Duodenal mucosa (tissue), 2 donors: ENCODE measurements at regions not wholly inside any gene's neighbourhood (a gene's known extent, or its start where the extent isn't known, plus 50 kb on each side); places are given as distances from the start of the nearest gene placed in this dataset.
"Not testable (repeated sequence)": the region's sequence is repeated elsewhere in the genome, so short reads cannot be mapped to it uniquely, and the experiment has no call there.

Source experiments
- H3K27ac ChIP-seq: one replicate; pipeline ENCODE4 v1.7.0; 2013; ENCODE audit warnings: low read depth, low read length
- H3K27me3 ChIP-seq, 2 donors: one replicate each; pipeline ENCODE4 v1.7.0; 2013; ENCODE audit warnings: low read length in 2 of 2, control low read depth in 1 of 2; ENCODE audit not compliant: insufficient read depth in 2 of 2, control insufficient read depth in 1 of 2
- H3K36me3 ChIP-seq, 2 donors: one replicate each; pipeline ENCODE4 v1.7.0; 2013; ENCODE audit warnings: low read length in 2 of 2, control low read depth in 1 of 2; ENCODE audit not compliant: insufficient read depth in 2 of 2, control insufficient read depth in 1 of 2
- H3K4me1 ChIP-seq, 2 donors: one replicate each; pipeline ENCODE4 v1.7.0; 2013; ENCODE audit warnings: low read length in 2 of 2, control low read depth in 1 of 2; ENCODE audit not compliant: insufficient read depth in 2 of 2, control insufficient read depth in 1 of 2
- H3K4me3 ChIP-seq, 2 donors: one replicate each; pipeline ENCODE4 v1.7.0; 2013; ENCODE audit warnings: low read length in 2 of 2, low read depth in 1 of 2
- H3K9ac ChIP-seq, 2 donors: one replicate each; pipeline ENCODE4 v1.7.0; 2013; ENCODE audit warnings: low read length in 2 of 2, low read depth in 1 of 2
- H3K9me3 ChIP-seq, 2 donors: one replicate each; pipeline ENCODE4 v1.7.0; 2013; ENCODE audit warnings: low read length in 2 of 2, control low read depth in 1 of 2; ENCODE audit not compliant: control insufficient read depth in 1 of 2

DNA sequence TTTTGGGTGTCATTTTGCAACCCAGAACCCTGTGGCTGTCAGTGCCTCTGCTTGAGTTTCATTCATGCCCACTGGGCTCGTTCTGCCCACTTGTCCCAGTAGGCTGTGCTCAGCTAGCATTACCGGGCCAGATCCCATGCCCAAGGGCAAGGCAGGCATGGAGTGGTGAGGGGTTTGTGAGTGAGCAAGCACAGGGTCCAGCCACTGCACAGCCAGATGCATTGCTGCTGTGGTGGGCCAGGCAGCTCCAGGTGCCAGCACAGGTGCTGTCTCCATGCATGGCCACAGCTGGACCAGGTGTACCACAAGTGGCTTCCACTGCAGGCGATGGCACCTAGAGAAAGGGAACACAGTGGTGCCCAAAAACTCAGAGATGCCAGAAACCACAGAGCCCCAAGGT is 1671.2 kb downstream of the OLFM4 start:
- Histone ChIP-seq H3K27ac (no peak overlapping the region), H3K4me1 (no peaks in the 10 kb centered on the region), H3K4me3 (no peak overlapping the region)

DNA sequence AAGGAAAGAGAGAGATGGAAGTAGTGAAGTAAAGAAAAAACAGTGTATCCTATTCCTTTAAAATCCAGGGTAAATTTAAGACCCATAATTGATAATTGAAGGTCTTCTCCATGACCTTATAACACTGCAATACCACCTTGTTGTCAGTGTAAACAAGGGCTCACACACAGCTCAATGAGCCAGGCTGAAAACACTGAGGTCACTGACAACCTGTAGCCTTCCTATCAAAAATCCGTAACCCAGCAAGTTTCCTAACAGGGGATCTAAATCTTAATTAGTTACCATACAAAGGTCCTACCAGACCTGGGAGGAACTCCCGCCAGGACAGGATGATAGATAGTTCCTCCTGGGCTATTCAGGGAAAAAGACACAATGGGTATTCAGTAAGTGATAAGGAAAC is 1677.1 kb downstream of the OLFM4 start:
- H3K9ac ChIP-seq = no peak overlapping the region
- H3K9me3 ChIP-seq = peaks cover 0 to 4% of the 10 kb centered on the region in 2 donors
- no peaks in the 10 kb centered on the region for H3K27me3 ChIP-seq
- no peaks in the 10 kb centered on the region for H3K4me1 ChIP-seq
- H3K36me3 ChIP-seq = no peaks in the 10 kb centered on the region
- H3K27ac ChIP-seq = no peak overlapping the region
- no peak overlapping the region for H3K4me3 ChIP-seq

More for the DNA sequence above, 1671.2 kb downstream of the OLFM4 start:
- H3K9ac ChIP-seq = no peak overlapping the region
- H3K36me3 ChIP-seq = no peaks in the 10 kb centered on the region
- peaks cover 0 to 15% of the 10 kb centered on the region in 2 donors for H3K9me3 ChIP-seq
- no peaks in the 10 kb centered on the region for H3K27me3 ChIP-seq

DNA sequence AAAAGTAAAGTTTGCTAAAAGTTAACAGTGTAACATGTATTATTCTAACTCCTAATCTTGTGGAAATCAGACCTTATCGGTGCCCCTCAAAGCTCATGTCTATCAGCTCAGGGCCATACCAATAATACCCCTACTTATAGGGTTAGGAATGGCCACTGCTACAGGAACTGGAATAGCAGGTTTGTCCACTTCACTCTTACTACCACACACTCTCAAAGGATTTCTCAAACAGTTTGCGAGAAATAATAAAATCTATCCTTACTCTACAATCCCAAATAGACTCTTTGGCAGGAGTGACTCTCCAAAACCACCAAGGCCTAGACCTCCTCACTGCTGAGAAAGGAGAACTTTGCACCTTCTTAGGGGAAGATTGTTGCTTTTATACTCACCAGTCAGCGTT is 1677.7 kb downstream of the OLFM4 start:
- Histone ChIP-seq H3K4me1 (no peaks in the 10 kb centered on the region), H3K36me3 (no peaks in the 10 kb centered on the region), H3K27ac (no peak overlapping the region), H3K27me3 (no peaks in the 10 kb centered on the region), H3K9ac (no peak overlapping the region), H3K9me3 (peaks cover 0 to 4% of the 10 kb centered on the region in 2 donors), H3K4me3 (no peak overlapping the region)

DNA sequence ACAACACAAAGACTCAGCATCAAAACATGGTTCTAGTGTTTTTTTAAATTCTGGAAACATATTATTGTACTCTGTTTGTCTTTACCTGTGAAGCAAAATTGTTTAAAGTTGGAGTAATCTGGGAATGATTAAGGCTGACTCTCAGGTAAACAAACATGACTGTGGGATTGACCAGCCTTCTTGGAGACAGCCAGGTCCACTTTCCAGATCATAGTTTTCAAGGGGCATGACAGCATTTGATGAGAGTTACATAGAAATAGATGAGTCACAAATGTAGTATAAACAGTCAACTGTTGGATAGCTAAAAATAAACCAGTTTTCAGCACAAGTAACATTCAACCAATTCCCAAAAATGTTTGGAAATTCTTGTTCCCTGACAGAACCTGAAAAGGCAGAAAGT is 1680.9 kb downstream of the OLFM4 start:
- Histone ChIP-seq H3K9ac (no peak overlapping the region), H3K4me1 (no peaks in the 10 kb centered on the region), H3K27me3 (no peaks in the 10 kb centered on the region), H3K36me3 (no peaks in the 10 kb centered on the region), H3K27ac (no peak overlapping the region), H3K9me3 (peaks cover 3 to 4% of the 10 kb centered on the region in 2 donors), H3K4me3 (no peak overlapping the region)

DNA sequence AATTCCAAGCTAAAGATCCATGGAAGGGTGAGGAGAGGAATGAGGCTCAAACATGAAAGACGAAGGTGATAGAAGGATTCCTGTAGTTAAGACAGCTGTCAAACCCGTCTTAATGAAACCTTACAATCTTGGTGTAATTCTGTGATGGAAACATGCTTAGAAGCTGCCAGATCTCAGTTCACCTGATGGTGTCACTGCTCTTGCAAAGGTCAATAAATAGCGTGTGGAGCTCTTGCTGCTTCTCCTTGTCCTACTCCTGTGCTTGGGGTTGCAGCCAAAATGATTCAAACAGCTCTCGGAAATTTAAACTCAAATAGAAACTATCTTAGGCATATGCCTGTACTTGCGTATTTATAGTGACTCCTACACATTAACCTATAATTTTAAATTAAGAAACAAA is 1705.0 kb downstream of the OLFM4 start:
- no peak overlapping the region for H3K27ac ChIP-seq
- no peak overlapping the region for H3K4me3 ChIP-seq
- H3K4me1 ChIP-seq = no peaks in the 10 kb centered on the region
- no peaks in the 10 kb centered on the region for H3K36me3 ChIP-seq
- no peak overlapping the region for H3K9ac ChIP-seq
- H3K9me3 ChIP-seq = no peaks in the 10 kb centered on the region
- no peaks in the 10 kb centered on the region for H3K27me3 ChIP-seq

DNA sequence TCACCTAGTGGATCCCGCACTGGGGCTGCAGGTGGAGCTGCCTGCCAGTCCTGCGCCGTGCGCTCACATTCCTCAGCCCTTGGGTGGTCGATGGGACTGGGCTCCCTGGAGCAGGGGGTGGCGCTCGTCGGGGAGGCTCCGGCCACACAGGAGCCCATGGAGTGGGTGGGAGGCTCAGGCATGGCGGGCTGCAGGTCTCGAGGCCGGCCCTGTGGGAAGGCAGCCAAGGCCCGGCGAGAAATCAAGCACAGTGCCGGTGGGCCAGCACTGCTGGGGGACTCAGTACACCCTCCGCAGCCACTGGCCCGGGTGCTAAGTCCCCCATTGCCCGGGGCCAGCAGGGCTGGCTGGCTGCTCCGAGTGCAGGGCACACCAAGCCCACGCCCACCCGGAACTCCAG is 1708.6 kb downstream of the OLFM4 start:
- not testable (repeated sequence) for H3K9me3 ChIP-seq, H3K27me3 ChIP-seq, H3K4me1 ChIP-seq, H3K9ac ChIP-seq, H3K4me3 ChIP-seq, H3K27ac ChIP-seq, H3K36me3 ChIP-seq

DNA sequence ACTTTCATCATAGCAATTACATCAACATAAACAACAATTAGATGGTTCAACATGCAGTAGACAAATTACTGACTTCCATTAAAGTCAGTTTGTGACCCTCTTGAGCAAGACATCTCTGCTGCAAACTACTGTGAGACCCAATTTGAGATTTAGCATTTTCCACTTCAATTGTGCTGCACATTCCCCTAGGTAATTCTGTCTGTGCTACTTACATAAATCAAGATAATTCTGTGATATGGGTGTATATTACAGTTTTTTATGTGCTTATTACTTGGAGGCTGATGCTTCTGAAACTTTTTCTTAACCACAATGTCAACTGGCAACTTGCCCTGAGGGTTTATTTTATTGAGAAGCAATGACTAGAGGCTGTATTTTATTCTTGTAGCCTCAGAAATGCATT is 1714.4 kb downstream of the OLFM4 start:
- Histone ChIP-seq H3K27me3 (no peaks in the 10 kb centered on the region), H3K4me3 (no peak overlapping the region), H3K36me3 (no peaks in the 10 kb centered on the region), H3K27ac (no peak overlapping the region), H3K4me1 (no peaks in the 10 kb centered on the region), H3K9ac (no peak overlapping the region), H3K9me3 (no peaks in the 10 kb centered on the region)

DNA sequence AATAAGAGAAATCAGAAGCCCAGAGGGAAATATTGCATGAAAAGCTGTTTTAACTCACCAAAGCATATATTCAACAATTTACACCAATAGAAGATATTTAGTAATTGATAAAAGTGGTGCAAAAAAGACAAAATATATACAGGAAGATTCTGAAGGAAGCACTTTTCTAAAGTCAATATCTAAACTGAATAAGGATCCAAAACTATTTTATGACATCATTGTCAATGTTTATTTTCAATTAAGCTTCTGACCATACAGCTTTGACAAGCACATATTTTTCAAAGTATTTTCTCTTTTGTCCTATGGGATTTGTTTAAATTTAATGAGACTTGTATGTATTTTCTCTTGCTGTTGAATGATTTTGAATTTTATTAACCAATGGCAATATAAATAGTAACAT is 1716.1 kb downstream of the OLFM4 start:
- Histone ChIP-seq H3K27ac (no peak overlapping the region), H3K9ac (no peak overlapping the region), H3K4me1 (no peaks in the 10 kb centered on the region), H3K9me3 (no peaks in the 10 kb centered on the region), H3K36me3 (no peaks in the 10 kb centered on the region), H3K27me3 (no peaks in the 10 kb centered on the region), H3K4me3 (no peak overlapping the region)

DNA sequence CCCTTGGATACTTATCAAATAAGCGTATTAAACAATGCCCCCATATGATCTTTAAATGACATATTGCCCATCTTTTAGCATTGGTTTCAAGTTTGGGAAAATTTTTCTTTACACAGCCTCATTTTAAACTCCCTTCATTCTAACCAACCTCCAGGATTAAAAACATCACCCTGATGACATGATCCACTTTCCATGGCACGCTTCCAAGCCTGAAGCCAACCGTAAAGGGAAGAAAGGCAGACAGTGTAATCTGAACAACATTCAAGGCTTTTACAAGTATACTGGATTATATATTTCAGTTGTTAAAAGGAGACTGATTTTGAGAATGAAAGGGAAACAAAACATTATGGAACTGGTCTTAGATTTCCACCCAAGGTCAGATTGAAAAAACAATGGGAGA is 1721.9 kb downstream of the OLFM4 start:
- H3K9me3 ChIP-seq = no peaks in the 10 kb centered on the region
- no peaks in the 10 kb centered on the region for H3K4me1 ChIP-seq
- H3K4me3 ChIP-seq = no peak overlapping the region
- no peak overlapping the region for H3K27ac ChIP-seq
- H3K36me3 ChIP-seq = no peaks in the 10 kb centered on the region
- H3K9ac ChIP-seq = no peak overlapping the region
- no peaks in the 10 kb centered on the region for H3K27me3 ChIP-seq

DNA sequence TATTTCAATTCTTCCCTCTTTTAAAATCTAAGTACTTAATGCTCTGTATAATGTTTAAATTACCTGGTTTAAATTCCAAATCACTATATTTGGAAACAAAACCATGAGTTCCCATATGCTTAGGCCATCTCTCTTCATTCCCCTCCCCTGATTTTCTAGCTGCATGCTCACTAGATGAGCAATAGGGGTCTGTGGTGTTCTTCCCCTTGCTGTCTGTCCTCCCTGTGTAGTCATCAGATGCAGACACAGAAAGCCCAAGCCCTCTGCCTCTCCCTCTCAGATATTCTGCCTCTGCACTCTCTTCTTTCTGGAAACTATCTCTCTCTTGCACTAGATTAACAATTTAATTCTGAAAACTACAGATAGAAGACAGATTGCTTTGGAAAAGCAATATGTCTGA is 1730.2 kb downstream of the OLFM4 start:
- Histone ChIP-seq H3K4me1 (no peaks in the 10 kb centered on the region), H3K9me3 (no peaks in the 10 kb centered on the region), H3K27ac (no peak overlapping the region), H3K9ac (no peak overlapping the region), H3K4me3 (no peak overlapping the region), H3K27me3 (no peaks in the 10 kb centered on the region), H3K36me3 (no peaks in the 10 kb centered on the region)

DNA sequence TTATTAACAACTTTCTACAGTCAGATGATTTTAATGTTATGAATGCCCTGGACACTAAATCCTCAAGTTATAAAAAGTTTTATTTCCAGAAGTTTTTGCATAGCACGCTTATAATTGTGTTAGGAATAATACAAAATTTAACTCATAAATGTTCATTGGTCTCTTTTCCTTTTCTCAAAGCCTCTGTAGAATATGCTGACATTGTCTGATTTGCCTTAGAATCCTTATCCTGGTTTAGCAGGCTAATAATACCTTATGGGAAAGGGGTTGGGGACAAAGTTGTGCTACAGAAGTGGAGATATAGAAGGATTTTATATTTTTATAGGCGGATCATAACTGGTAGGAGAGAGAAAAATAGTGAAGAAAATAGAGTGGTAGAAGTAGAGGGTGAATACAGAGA is 1739.6 kb downstream of the OLFM4 start:
- Histone ChIP-seq H3K4me1 (no peaks in the 10 kb centered on the region), H3K9ac (no peak overlapping the region), H3K4me3 (no peak overlapping the region), H3K27ac (no peak overlapping the region), H3K27me3 (no peaks in the 10 kb centered on the region), H3K36me3 (no peaks in the 10 kb centered on the region), H3K9me3 (no peaks in the 10 kb centered on the region)
